Activated naive CD4-positive, alpha-beta T cell treated with anti-CD3 and anti-CD28 coated beads, Interleukin-2, amount 50 U/mL, for 72 hours (primary cell): ENCODE measurements at regions not wholly inside any gene's neighbourhood (a gene's known extent, or its start where the extent isn't known, plus 50 kb on each side); places are given as distances from the start of the nearest gene placed in this dataset.

ENCODE experiments used
- ATAC-seq, 2 donors: fragments of 150-1000 bp; cut with Tn5 transposase; 2 replicates each; pipeline ENCODE4 v1.10.0; 2021; ENCODE audit warnings: mild to moderate bottlenecking in 2 of 2, moderate library complexity in 2 of 2
- DNase-seq, 2 donors: peaks; one replicate each; pipeline ENCODE4 v3.0.0; 2021 to 2022; ENCODE audit warnings: low spot score in 2 of 2
- H3K27ac Mint-ChIP-seq, 2 donors: one replicate each; pipeline ENCODE4 v1.8.0; 2022; ENCODE audit warnings: mild to moderate bottlenecking in 2 of 2, mixed read lengths in 2 of 2
- H3K36me3 Mint-ChIP-seq, 2 donors: one replicate each; pipeline ENCODE4 v1.8.0; 2022; ENCODE audit warnings: mixed read lengths in 2 of 2
- H3K9me3 Mint-ChIP-seq, 2 donors: one replicate each; pipeline ENCODE4 v1.8.0; 2022; ENCODE audit warnings: mixed read lengths in 2 of 2

- Mint-ChIP-seq H3K27ac (no peak overlapping the region), H3K9me3 (no peaks in the 10 kb centered on the region), H3K36me3 (no peaks in the 10 kb centered on the region)
- ATAC-seq (no peak), DNase-seq (no peak)
These were observed 138.2 kb downstream of the SNX18 start for GRCh38 chr5:54655761-54656160.

- DNase-seq (no peak), ATAC-seq (no peak)
- H3K27ac Mint-ChIP-seq, result peak overlapping the region in 1 of 2 donors; percentile 8
- no peaks in the 10 kb centered on the region for H3K36me3 Mint-ChIP-seq
- no peaks in the 10 kb centered on the region for H3K9me3 Mint-ChIP-seq
These were observed 137.7 kb downstream of the SNX18 start for GRCh38 chr5:54655266-54655665.

DNA sequence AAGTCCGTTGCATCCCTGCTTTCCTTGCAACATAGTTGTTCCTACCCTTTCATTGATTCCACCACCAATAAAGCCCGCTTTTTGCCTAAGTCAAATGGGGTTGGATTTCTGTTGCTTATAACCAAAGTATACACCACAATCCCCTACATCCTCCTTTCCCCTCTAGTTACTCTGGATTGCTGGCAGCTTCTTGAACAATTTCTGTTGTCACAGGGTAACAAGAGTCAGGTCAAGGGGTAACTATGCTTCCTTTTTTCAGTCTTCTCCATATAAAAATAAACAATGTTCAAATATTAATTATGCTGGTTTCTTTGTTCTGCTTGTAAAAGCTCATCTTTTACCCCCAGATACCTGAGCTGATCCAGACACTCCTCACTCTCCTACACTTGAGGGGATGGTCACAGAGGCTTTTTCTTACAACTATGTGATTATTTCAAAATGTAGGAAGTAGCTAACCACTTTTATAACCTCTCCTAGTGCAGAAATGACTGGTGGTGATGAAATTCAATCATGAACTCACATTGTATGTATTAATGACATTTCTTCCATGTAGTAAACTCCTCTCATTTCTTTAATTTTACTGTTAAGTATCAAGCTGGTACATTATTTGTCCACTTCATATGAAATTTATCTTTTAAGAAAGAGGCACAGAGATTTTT is 136.5 kb downstream of the SNX18 start:
- no peak overlapping the region for H3K27ac Mint-ChIP-seq
- ATAC-seq, result no peak
- no peaks in the 10 kb centered on the region for H3K9me3 Mint-ChIP-seq
- H3K36me3 Mint-ChIP-seq, result no peaks in the 10 kb centered on the region
- no peak for DNase-seq

- Mint-ChIP-seq H3K36me3 (peaks cover 10 to 15% of the 10 kb centered on the region in 2 donors), H3K27ac (peak overlapping the region in 1 of 2 donors; percentile 17), H3K9me3 (peaks cover 6 to 8% of the 10 kb centered on the region in 2 donors)
- DNase-seq (no peak), ATAC-seq (no peak)
These were observed 134.0 kb downstream of the SNX18 start for GRCh38 chr5:54651482-54652076.

DNA sequence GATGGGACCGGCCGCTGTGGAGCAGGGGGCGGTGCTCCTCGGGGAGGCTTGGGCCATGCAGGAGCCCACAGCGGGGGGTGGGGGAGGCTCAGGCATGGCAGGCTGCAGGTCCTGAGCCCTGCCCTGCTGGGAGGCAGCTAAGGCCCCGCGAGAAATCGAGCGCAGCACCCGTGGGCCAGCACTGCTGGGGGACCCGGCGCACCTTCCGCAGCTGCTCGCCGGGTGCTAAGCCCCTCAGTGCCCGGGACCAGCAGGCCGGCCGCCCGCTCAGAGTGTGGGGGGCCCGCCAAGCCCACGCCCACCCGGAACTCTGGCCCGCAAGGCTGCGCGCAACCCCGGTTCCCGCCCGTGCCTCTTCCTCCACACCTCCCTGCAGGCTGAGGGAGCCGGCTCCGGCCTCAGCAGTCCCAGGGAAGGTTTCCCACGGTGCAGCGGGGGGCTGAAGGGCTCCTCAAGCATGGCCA is 131.5 kb downstream of the SNX18 start:
- ATAC-seq (no peak), DNase-seq (no peak)
- Mint-ChIP-seq H3K36me3 (peaks cover 10 to 15% of the 10 kb centered on the region in 2 donors), H3K27ac (no peak overlapping the region), H3K9me3 (peaks cover 6 to 8% of the 10 kb centered on the region in 2 donors)

- Mint-ChIP-seq H3K27ac (peak overlapping the region; percentile 51 to 58), H3K36me3 (peaks cover 10 to 15% of the 10 kb centered on the region in 2 donors), H3K9me3 (peaks cover 6 to 8% of the 10 kb centered on the region in 2 donors)
- DNase-seq (peak; percentile 43 to 66), ATAC-seq (peak; percentile 90 to 91)
These were observed 129.0 kb downstream of the SNX18 start for GRCh38 chr5:54646356-54647101.

DNA sequence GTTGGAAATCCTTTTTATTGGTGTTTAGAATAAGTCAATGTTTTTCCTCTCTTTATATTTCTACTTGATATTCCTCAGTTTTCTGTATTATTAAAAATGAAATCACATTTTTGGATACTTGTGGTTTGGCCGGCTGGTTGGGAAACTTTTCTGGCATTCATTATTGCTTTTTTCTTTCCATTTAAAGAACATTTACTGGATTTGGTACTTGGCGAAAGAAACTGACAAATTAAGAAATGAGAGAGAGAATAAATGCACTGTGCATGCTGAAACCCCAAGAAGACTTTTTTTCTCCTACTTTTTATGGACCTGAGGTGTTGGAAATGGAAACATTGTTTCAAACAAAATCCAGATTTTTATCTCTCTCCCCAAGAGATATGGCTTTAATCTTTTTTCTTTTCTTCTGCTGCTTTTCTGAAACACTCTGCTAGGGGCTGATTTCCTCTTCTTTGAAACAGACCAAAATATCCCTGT is 128.4 kb downstream of the SNX18 start:
- ATAC-seq, result no peak
- Mint-ChIP-seq H3K27ac (peak overlapping the region; percentile 51 to 58), H3K9me3 (peaks cover 6 to 8% of the 10 kb centered on the region in 2 donors), H3K36me3 (peaks cover 10 to 15% of the 10 kb centered on the region in 2 donors)
- no peak for DNase-seq

DNA sequence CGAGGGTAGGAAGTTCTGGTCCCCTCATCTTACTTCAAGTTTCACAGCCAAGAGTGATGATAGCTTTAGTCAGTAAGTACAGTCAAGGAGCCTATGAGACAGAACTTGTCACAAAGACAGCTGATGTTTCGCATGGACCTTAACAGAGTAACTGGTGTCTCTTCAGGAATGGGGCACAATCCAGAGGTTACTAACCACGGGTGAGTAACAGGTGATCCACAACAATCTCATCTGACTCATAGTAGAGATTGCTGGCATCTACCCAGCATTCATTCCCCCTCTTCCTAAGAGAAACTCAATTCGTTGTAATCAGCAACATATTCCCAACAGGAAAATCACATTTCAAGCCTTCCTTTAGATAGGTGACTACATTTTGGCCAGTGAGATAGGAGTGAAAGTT is 126.7 kb downstream of the SNX18 start:
- peaks cover 10 to 15% of the 10 kb centered on the region in 2 donors for H3K36me3 Mint-ChIP-seq
- peak overlapping the region in 1 of 2 donors; percentile 56 for H3K27ac Mint-ChIP-seq
- ATAC-seq, result peak in 1 of 2 donors; percentile 49
- peaks cover 6 to 8% of the 10 kb centered on the region in 2 donors for H3K9me3 Mint-ChIP-seq
- no peak for DNase-seq

- Mint-ChIP-seq H3K9me3 (peaks cover 6 to 8% of the 10 kb centered on the region in 2 donors), H3K36me3 (peaks cover 10 to 15% of the 10 kb centered on the region in 2 donors), H3K27ac (no peak overlapping the region)
- DNase-seq (no peak), ATAC-seq (no peak)
These were observed 126.1 kb downstream of the SNX18 start for GRCh38 chr5:54643685-54644106.

DNA sequence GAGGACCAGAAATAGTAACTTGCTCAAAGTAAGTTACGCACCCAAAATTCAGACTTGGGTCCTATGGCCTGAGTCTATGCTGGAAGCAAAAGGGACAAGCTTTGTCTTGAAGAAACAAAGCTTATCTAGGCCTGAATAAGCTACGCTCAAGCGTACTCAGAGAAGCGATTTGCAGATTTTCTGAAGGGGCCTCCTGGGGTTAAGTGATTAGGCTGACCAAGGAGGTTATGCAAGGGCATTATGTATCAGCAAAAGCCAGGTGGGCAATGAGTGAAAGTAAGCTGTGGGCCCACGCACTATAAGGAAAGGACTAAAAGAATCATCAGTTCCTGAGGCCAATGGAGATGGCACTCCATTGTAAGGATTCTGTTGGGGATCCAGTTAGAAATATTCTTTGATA is 122.1 kb downstream of the SNX18 start:
- no peaks in the 10 kb centered on the region for H3K36me3 Mint-ChIP-seq
- DNase-seq (no peak), ATAC-seq (no peak)
- no peak overlapping the region for H3K27ac Mint-ChIP-seq
- peaks cover 0 to 5% of the 10 kb centered on the region in 2 donors for H3K9me3 Mint-ChIP-seq

GRCh38 chr5:54638106-54638505 is 120.5 kb downstream of the SNX18 start:
- Mint-ChIP-seq H3K27ac (no peak overlapping the region), H3K36me3 (no peaks in the 10 kb centered on the region), H3K9me3 (peaks cover 0 to 5% of the 10 kb centered on the region in 2 donors)
- DNase-seq (no peak), ATAC-seq (no peak)

DNA sequence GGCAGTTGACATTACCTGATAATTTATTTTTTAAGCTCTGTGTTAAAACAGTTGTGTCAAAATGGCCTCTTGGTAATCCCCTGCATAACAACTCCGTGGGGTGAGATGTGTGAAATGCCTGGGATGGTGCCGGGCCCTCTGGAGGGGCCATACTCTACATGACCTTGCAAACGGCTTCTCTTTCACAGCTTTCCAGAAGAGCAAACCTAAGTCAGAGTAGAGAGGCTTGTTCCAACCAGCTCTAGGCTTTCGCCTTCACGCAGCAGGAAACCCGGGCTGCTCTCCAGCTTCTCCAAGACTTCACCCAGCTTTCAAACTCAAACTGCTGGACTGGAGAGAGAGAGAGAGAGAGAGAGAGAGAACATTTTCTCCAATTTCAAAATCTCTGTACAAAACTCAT is 120.1 kb downstream of the SNX18 start:
- DNase-seq, result no peak
- Mint-ChIP-seq H3K36me3 (no peaks in the 10 kb centered on the region), H3K9me3 (peaks cover 0 to 5% of the 10 kb centered on the region in 2 donors), H3K27ac (no peak overlapping the region)
- no peak for ATAC-seq

- DNase-seq, result no peak
- H3K27ac Mint-ChIP-seq, result no peak overlapping the region
- ATAC-seq, result no peak
- H3K9me3 Mint-ChIP-seq, result peaks cover 5 to 15% of the 10 kb centered on the region in 2 donors
- peaks cover 7 to 11% of the 10 kb centered on the region in 2 donors for H3K36me3 Mint-ChIP-seq
These were observed 116.5 kb downstream of the SNX18 start for GRCh38 chr5:54634089-54634488.

DNA sequence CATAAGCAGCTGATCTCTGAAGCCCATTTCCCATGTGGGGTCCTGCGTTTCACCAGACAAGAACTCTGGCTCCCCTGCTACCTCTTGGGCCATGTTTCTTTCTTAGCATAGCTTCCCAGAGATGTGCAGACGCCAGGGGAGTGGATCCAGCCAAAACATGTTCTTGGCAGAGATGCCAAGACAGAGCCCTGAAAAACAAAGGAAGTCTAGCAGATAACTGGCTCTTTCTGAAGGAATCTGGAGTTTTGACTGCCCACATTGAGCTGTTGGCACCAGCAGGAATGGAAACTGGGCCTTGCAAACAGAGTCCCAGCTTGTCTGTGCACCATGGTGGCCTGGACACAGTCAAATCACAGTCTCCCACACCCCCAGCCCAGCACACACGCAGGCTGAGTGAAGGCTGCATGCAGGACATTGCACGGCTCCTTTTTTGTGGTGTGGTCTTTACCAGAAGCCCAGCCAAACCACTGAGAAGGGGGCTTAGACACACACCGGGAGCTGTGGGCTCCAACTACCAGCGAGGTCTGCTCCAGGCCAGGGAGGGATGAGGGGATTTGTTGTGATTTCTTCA is 114.7 kb downstream of the SNX18 start:
- H3K36me3 Mint-ChIP-seq, result peaks cover 7 to 17% of the 10 kb centered on the region in 2 donors
- no peak overlapping the region for H3K27ac Mint-ChIP-seq
- DNase-seq, result no peak
- peaks cover 9 to 20% of the 10 kb centered on the region in 2 donors for H3K9me3 Mint-ChIP-seq
- ATAC-seq, result no peak

GRCh38 chr5:54630738-54631359 is 113.3 kb downstream of the SNX18 start:
- DNase-seq, result no peak
- Mint-ChIP-seq H3K9me3 (peaks cover 9 to 16% of the 10 kb centered on the region in 2 donors), H3K36me3 (peaks cover 7 to 17% of the 10 kb centered on the region in 2 donors), H3K27ac (no peak overlapping the region)
- no peak for ATAC-seq

- Mint-ChIP-seq H3K27ac (no peak overlapping the region), H3K9me3 (peaks cover 9 to 16% of the 10 kb centered on the region in 2 donors), H3K36me3 (peaks cover 7 to 17% of the 10 kb centered on the region in 2 donors)
- ATAC-seq (no peak), DNase-seq (no peak)
These were observed 111.6 kb downstream of the SNX18 start for GRCh38 chr5:54629115-54629514.
